Keratinocyte (primary cell): ENCODE measurements at regions not wholly inside any gene's neighbourhood (a gene's known extent, or its start where the extent isn't known, plus 50 kb on each side); places are given as distances from the start of the nearest gene placed in this dataset.

ENCODE experiments used
- DNase-seq: peaks from one replicate; pipeline ENCODE4 v3.0.0-alpha.2; 2011; ENCODE audit warnings: low read depth, missing footprints, low spot score
- FAIRE-seq: peaks from 2 replicates; lab custom pipeline; 2011; peaks lifted over from hg19 to GRCh38; lab: Jason Lieb, UNC
- H2AFZ ChIP-seq: 2 replicates; pipeline ENCODE4 v1.6.0; 2012; ENCODE audit warnings: low read length, control low read depth, inconsistent platforms; ENCODE audit not compliant: control insufficient read depth
- H3K27ac ChIP-seq: 2 replicates; pipeline ENCODE4 v1.5.1; 2011; ENCODE audit warnings: low read length; ENCODE audit not compliant: control insufficient read depth, insufficient read depth
- H3K27me3 ChIP-seq: 3 replicates; pipeline ENCODE4 v1.6.0; 2011; ENCODE audit warnings: low read length; ENCODE audit not compliant: control insufficient read depth, insufficient read depth; ENCODE audit errors: extremely low read depth
- H3K36me3 ChIP-seq, 2 experiments: 2 replicates in 1 of 2; 3 replicates in 1 of 2; pipeline ENCODE4 v1.5.1; 2011; ENCODE audit warnings: low read length in 2 of 2, mild to moderate bottlenecking in 1 of 2; ENCODE audit not compliant: control insufficient read depth in 2 of 2, insufficient read depth in 2 of 2; ENCODE audit errors: extremely low read depth in 1 of 2
- H3K4me1 ChIP-seq: 3 replicates; pipeline ENCODE4 v1.5.1; 2011; ENCODE audit warnings: low read length; ENCODE audit not compliant: control insufficient read depth, insufficient read depth; ENCODE audit errors: extremely low read depth
- H3K4me2 ChIP-seq: 3 replicates; pipeline ENCODE4 v1.6.0; 2011; ENCODE audit warnings: low read depth, low read length; ENCODE audit not compliant: control insufficient read depth, insufficient read depth; ENCODE audit errors: extremely low read depth
- H3K4me3 ChIP-seq, 3 experiments: fragments of 200-600 bp in 1 of 3; sonication (generic) in 1 of 3; 2 replicates in 2 of 3; 3 replicates in 1 of 3; pipeline ENCODE4 v1.5.1; 2011 to 2016; ENCODE audit warnings: low read length in 3 of 3, mild to moderate bottlenecking in 3 of 3, control low read depth in 2 of 3, inconsistent platforms in 1 of 3, low read depth in 1 of 3, mixed read lengths in 1 of 3, mixed run types in 1 of 3, moderate library complexity in 1 of 3; ENCODE audit not compliant: control insufficient read depth in 2 of 3, insufficient read depth in 2 of 3; ENCODE audit errors: extremely low read depth in 1 of 3
- H3K79me2 ChIP-seq: 2 replicates; pipeline ENCODE4 v1.6.0; 2012; ENCODE audit warnings: low read length; ENCODE audit not compliant: control insufficient read depth, insufficient read depth
- H3K9ac ChIP-seq: 3 replicates; pipeline ENCODE4 v1.6.0; 2011; ENCODE audit warnings: low read length; ENCODE audit not compliant: control insufficient read depth, insufficient read depth; ENCODE audit errors: extremely low read depth
- H3K9me1 ChIP-seq: 3 replicates; pipeline ENCODE4 v1.6.0; 2011; ENCODE audit warnings: low read length; ENCODE audit not compliant: control insufficient read depth, insufficient read depth; ENCODE audit errors: extremely low read depth
- H3K9me3 ChIP-seq: 2 replicates; pipeline ENCODE4 v1.5.1; 2012; ENCODE audit warnings: low read depth, low read length; ENCODE audit not compliant: control insufficient read depth
- H4K20me1 ChIP-seq: 3 replicates; pipeline ENCODE4 v1.6.0; 2011; ENCODE audit warnings: low read length; ENCODE audit not compliant: control insufficient read depth, insufficient read depth; ENCODE audit errors: extremely low read depth
- EZH2 ChIP-seq: IDR thresholded peaks from one replicate; pipeline ENCODE4 v1.6.1; 2012; ENCODE audit warnings: inconsistent platforms, mild to moderate bottlenecking, low read length, moderate library complexity
- dilution Hi-C: fragments of 300-500 bp; cut with MboI; formaldehyde crosslinking; loops from one replicate; pipeline ENCODE4 v1.7.0; 2020; ENCODE audit warnings: low sequenced_read_pairs; ENCODE audit not compliant: extremely low pct_ligation_motif_present
- TF ChIP-seq, protein P1 (sequence below), 3 experiments: IDR thresholded peaks in 1 of 3; conservative IDR thresholded peaks in 1 of 3; optimal IDR thresholded peaks in 1 of 3; 2 replicates in 2 of 3; 3 replicates in 1 of 3; pipeline versions ENCODE3 to v1.5.1; 2011; ENCODE audit warnings: low read length in 3 of 3, mild to moderate bottlenecking in 3 of 3, moderate library complexity in 2 of 3, control low read depth in 1 of 3, inconsistent platforms in 1 of 3; ENCODE audit not compliant: insufficient read depth in 2 of 3; ENCODE audit errors: extremely low read depth in 1 of 3

DNA sequence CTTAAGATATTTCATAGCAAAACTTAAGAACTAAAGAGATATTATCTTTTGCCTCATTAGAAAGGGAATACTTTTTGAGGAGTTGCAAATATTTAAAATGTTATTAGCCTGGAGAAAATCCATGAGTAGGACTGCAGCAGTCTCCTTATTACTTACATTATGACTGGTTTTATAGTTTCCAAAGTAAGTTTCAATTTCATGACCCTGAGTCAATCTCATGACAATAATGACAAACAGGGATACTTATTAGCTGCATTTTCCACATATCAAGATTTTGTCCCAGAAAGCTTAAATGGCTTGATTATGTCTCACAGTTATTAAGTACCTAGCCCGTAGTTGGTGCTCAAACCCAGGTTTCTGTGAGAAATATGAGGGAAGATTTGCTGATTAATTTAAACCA lies 150.8 kb upstream of the ZEB2 start:
- Histone ChIP-seq H3K36me3 (no peaks in the 10 kb centered on the region), H3K9me3 (no peaks in the 10 kb centered on the region), H4K20me1 (no peaks in the 10 kb centered on the region), H2AFZ (no peak overlapping the region), H3K27ac (no peak overlapping the region), H3K4me2 (no peak overlapping the region), H3K79me2 (no peaks in the 10 kb centered on the region), H3K9ac (no peak overlapping the region), H3K4me1 (peaks cover 5% of the 10 kb centered on the region), H3K9me1 (no peaks in the 10 kb centered on the region), H3K4me3 (no peak overlapping the region), H3K27me3 (no peaks in the 10 kb centered on the region)
- dilution Hi-C loops, result no loop called here
- TF ChIP-seq, protein P1, sequence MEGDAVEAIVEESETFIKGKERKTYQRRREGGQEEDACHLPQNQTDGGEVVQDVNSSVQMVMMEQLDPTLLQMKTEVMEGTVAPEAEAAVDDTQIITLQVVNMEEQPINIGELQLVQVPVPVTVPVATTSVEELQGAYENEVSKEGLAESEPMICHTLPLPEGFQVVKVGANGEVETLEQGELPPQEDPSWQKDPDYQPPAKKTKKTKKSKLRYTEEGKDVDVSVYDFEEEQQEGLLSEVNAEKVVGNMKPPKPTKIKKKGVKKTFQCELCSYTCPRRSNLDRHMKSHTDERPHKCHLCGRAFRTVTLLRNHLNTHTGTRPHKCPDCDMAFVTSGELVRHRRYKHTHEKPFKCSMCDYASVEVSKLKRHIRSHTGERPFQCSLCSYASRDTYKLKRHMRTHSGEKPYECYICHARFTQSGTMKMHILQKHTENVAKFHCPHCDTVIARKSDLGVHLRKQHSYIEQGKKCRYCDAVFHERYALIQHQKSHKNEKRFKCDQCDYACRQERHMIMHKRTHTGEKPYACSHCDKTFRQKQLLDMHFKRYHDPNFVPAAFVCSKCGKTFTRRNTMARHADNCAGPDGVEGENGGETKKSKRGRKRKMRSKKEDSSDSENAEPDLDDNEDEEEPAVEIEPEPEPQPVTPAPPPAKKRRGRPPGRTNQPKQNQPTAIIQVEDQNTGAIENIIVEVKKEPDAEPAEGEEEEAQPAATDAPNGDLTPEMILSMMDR (optimal IDR thresholded peaks at IDR 0.05 in 1 of 3, IDR thresholded peaks at IDR 0.05 in 1 of 3, conservative IDR thresholded peaks at IDR 0.05 in 1 of 3; ENCODE audit: extremely low read depth in 1 of 3, insufficient read depth in 2 of 3, low read length in 3 of 3), result no peak
- TF ChIP-seq EZH2, result no peak
- FAIRE-seq, result no peak
- DNase-seq, result no peak

DNA sequence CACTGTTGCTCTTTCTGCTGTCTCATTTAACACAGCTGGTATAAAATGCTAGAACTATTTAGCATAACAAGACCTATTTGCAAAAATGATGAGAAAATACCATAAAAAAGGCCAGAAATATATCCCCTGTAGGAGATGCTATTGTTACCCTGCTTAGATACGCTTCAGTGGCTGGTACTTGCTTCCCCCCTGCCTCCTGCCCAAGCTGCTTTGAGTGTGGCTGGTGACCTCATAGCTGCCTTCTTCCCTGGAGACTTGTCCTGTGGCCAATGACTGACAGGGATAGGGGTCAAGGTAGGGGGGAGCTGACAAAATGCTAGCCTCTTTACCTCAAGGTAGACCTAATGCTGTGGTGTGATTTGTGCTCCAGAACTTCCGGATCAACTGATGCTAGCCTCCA lies 150.2 kb upstream of the ZEB2 start:
- Histone ChIP-seq H2AFZ (no peak overlapping the region), H3K9me3 (no peaks in the 10 kb centered on the region), H3K9ac (no peak overlapping the region), H3K27ac (no peak overlapping the region), H3K9me1 (no peaks in the 10 kb centered on the region), H3K27me3 (no peaks in the 10 kb centered on the region), H3K36me3 (no peaks in the 10 kb centered on the region), H4K20me1 (no peaks in the 10 kb centered on the region), H3K4me3 (no peak overlapping the region), H3K79me2 (no peaks in the 10 kb centered on the region), H3K4me1 (no peaks in the 10 kb centered on the region), H3K4me2 (no peak overlapping the region)
- dilution Hi-C loops, result no loop called here
- no peak for TF ChIP-seq EZH2
- TF ChIP-seq, protein P1 (optimal IDR thresholded peaks at IDR 0.05 in 1 of 3, IDR thresholded peaks at IDR 0.05 in 1 of 3, conservative IDR thresholded peaks at IDR 0.05 in 1 of 3; ENCODE audit: extremely low read depth in 1 of 3, insufficient read depth in 2 of 3, low read length in 3 of 3), result no peak
- no peak for DNase-seq
- no peak for FAIRE-seq
